Fibroblast of the aortic adventitia (primary cell): ENCODE measurements at regions not wholly inside any gene's neighbourhood (a gene's known extent, or its start where the extent isn't known, plus 50 kb on each side); places are given as distances from the start of the nearest gene placed in this dataset.

Source experiments
- DNase-seq: peaks from one replicate; pipeline ENCODE4 v3.0.0-alpha.2; 2010; ENCODE audit warnings: low read depth
- H3K4me3 ChIP-seq: 2 replicates; pipeline ENCODE4 v1.5.1; 2011; ENCODE audit warnings: low read depth, mild to moderate bottlenecking, control low read depth, low read length, moderate library complexity
- TF ChIP-seq, protein P1 (sequence below): IDR thresholded peaks from 2 replicates; pipeline ENCODE4 v1.5.1; 2011; ENCODE audit warnings: mild to moderate bottlenecking, low read length, control low read depth, inconsistent platforms; ENCODE audit not compliant: insufficient read depth

DNA sequence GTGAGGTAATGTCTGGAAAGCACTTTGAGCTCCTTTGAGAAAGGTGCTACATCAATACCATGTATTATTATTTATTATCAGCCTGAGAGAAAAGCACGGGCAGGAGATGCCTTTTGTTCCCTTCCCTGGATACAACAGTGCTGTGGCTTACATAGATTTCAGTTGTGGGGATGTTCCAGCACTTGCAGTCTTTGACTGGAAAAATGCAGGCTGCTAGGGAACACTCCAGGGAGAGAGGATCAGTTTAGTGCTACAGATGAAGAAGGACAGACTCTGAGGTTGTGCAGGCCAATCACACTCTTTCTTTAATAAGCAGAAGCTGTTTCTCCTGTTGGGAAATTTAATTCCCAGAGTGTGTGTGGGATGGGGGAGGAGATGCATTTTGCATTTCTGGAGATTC lies 94.5 kb upstream of the OBI1 start:
- no peak for DNase-seq
- H3K4me3 ChIP-seq, result no peak overlapping the region
- TF ChIP-seq, protein P1, sequence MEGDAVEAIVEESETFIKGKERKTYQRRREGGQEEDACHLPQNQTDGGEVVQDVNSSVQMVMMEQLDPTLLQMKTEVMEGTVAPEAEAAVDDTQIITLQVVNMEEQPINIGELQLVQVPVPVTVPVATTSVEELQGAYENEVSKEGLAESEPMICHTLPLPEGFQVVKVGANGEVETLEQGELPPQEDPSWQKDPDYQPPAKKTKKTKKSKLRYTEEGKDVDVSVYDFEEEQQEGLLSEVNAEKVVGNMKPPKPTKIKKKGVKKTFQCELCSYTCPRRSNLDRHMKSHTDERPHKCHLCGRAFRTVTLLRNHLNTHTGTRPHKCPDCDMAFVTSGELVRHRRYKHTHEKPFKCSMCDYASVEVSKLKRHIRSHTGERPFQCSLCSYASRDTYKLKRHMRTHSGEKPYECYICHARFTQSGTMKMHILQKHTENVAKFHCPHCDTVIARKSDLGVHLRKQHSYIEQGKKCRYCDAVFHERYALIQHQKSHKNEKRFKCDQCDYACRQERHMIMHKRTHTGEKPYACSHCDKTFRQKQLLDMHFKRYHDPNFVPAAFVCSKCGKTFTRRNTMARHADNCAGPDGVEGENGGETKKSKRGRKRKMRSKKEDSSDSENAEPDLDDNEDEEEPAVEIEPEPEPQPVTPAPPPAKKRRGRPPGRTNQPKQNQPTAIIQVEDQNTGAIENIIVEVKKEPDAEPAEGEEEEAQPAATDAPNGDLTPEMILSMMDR, result no peak

DNA sequence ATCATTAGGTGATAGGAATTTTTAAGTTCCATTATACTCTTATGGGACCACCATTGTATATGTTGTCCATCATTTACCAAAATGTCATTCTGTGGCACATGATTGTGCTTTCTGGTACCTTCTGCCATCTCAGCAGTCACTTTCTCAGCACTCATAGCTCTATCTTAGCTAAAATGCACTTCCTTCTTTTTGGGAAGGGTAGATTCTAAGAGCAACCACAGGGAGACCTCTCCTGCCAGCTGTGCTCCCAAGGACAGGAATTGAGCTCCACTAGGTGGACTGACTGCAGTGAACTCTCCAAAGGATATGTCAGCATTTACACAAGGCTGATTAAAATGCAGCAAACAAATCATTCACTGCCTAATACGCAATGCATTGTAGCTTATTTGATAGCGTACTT lies 91.8 kb upstream of the OBI1 start:
- DNase-seq, result no peak
- TF ChIP-seq, protein P1, result no peak
- H3K4me3 ChIP-seq, result no peak overlapping the region

DNA sequence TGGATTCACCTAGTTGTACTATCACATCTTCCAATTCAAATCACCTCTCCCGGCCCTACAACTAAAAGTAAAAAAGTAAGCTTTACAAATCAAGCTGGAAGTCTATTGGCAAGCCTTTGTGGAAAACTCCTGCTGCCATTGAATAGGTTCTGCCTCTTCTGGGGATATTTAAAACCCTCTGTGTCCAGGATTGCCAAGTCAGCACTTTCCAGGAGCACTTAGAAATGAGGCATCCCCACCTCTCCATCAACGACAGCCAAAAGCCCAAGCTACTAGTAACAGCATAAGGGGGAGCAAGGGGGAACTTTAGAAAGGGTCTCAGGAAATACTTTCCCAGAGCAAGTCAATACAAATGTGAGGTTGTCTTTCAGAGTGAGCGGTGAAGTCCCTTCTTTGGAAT lies 85.0 kb upstream of the OBI1 start:
- DNase-seq, result no peak
- TF ChIP-seq, protein P1, result no peak
- no peak overlapping the region for H3K4me3 ChIP-seq

DNA sequence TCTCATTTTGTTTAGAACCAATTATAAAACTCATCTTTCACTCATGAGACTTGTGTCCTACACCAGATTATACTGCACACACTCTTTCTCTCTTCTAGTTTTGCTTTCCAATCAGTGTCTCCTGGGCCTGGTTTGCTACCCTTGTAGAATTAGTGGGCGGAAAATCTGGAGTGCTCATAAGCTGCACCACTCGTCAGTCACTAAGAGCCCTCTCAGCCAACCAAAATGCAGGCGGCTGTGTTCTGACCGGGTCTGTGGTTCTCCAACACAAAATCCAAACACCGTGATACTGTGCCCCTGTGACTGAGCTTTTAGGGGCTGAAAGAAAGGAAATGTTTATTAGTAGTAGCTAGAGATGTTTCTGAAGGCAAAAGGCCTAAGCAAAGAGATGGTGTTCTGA lies 83.7 kb upstream of the OBI1 start:
- TF ChIP-seq, protein P1, result no peak
- DNase-seq, result no peak
- H3K4me3 ChIP-seq, result no peak overlapping the region

DNA sequence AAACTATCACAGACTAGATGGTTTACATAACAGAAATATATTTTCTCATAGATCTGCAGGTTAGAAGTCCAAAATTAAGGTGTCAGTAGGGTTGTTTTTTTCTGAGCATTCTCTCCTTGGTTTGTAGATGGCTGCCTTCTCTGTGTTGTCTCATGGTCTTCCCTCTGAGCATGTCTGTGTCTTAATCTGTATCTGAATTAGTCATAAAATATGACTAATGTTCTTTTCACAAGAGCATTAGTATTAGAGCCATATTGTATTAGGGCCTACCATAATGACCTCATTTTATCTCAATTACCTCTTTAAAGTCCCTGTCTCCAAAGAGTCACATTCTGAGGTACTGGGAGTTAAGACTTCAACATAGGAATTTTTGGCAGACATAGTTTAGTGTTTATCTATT lies 77.2 kb upstream of the OBI1 start:
- TF ChIP-seq, protein P1, result no peak
- DNase-seq, result peak; percentile 1
- no peak overlapping the region for H3K4me3 ChIP-seq

DNA sequence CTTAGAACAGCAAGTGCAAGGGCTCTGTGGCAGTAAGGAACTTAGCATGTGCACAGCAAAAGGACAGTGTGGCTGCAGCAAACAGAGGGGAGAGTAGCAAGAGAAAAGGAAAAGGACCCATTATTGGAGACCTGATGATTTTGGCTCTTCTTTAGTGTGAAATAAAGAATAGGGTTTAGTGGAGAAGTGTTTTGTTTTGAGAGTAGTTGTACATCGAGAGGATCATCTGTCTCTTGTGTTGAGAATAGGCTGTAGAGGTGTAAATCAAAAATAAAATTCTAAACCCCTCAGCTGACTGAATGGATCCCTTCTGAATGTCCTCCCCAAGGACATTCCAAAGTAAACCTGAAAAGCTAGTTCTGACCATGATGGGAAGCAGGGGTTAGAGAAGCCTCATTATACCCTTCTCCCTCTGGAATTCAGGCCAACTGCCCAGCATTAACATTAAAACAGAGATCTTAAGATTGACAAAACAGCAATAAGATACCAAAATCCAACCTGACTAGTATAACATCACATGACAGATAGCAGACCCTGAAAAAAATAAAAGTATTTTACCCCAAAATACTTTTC lies 73.6 kb upstream of the OBI1 start:
- no peak overlapping the region for H3K4me3 ChIP-seq
- no peak for DNase-seq
- TF ChIP-seq, protein P1, result no peak

DNA sequence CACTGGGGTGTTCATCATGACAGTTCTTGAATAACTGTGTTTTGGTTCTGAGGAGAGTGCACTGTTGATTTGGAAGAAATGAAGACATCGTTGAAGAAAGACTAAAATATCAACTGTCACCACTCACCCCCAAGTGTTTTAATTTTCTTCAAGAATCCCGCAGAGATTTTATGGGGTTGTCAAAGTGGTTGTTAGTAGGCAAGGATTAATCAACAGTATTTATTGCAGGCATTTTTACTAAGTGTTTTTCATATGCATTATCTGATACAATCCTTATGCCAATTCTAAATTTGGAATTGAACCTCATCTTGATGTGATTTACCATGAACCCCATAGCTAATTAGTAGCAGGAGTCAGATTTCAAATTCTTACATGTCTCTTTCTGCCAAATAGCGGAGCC lies 63.7 kb upstream of the OBI1 start:
- DNase-seq, result no peak
- no peak overlapping the region for H3K4me3 ChIP-seq
- TF ChIP-seq, protein P1, result no peak
